ENCODE measurements at regions not wholly inside any gene's neighbourhood (a gene's known extent, or its start where the extent isn't known, plus 50 kb on each side); places are given as distances from the start of the nearest gene placed in this dataset.

GRCh38 chr3:27632431-27633223 is 89.5 kb downstream of the EOMES start:
- no peaks in the 10 kb centered on the region for H3K27me3 Mint-ChIP-seq (ENCODE audit: low read depth)
- DNase-seq (ENCODE audit: low spot score): no peak
- TF ChIP-seq, protein P1, sequence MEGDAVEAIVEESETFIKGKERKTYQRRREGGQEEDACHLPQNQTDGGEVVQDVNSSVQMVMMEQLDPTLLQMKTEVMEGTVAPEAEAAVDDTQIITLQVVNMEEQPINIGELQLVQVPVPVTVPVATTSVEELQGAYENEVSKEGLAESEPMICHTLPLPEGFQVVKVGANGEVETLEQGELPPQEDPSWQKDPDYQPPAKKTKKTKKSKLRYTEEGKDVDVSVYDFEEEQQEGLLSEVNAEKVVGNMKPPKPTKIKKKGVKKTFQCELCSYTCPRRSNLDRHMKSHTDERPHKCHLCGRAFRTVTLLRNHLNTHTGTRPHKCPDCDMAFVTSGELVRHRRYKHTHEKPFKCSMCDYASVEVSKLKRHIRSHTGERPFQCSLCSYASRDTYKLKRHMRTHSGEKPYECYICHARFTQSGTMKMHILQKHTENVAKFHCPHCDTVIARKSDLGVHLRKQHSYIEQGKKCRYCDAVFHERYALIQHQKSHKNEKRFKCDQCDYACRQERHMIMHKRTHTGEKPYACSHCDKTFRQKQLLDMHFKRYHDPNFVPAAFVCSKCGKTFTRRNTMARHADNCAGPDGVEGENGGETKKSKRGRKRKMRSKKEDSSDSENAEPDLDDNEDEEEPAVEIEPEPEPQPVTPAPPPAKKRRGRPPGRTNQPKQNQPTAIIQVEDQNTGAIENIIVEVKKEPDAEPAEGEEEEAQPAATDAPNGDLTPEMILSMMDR (IDR thresholded peaks at IDR 0.05): no peak
- peak overlapping the region; percentile 52 for H3K27ac Mint-ChIP-seq (ENCODE audit: unreplicated experiment)
- no peaks in the 10 kb centered on the region for H3K36me3 Mint-ChIP-seq (ENCODE audit: low read depth)
- no peaks in the 10 kb centered on the region for H3K9me3 Mint-ChIP-seq (ENCODE audit: low read depth)
- H3K4me1 Mint-ChIP-seq (ENCODE audit: low read depth): peaks cover 34% of the 10 kb centered on the region
- H3K4me3 Mint-ChIP-seq (ENCODE audit: unreplicated experiment): peak overlapping the region; percentile 79

DNA sequence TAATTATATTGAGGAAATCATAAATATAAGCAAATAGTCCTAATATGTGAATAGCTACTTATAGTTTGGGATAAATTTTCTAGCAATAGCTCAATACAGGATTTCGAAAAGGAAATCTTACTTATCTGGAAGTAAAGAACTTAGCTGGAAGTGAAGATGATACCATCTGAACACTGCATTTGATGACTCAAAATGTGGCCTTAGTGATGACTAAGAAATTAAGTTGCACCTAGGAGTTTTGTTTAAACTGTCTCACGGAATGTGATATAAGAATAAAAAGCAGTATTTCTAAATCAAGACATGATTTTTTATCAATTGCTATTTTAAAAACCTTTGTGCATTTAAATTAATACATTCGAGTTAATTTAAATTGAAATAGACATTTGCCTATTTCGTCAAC is 91.2 kb downstream of the EOMES start:
- TF ChIP-seq, protein P1 (IDR thresholded peaks at IDR 0.05): no peak
- no peaks in the 10 kb centered on the region for H3K36me3 Mint-ChIP-seq (ENCODE audit: low read depth)
- H3K27me3 Mint-ChIP-seq (ENCODE audit: low read depth): no peaks in the 10 kb centered on the region
- no peak overlapping the region for H3K4me3 Mint-ChIP-seq (ENCODE audit: unreplicated experiment)
- H3K4me1 Mint-ChIP-seq (ENCODE audit: low read depth): peaks cover 44% of the 10 kb centered on the region
- no peak overlapping the region for H3K27ac Mint-ChIP-seq (ENCODE audit: unreplicated experiment)
- no peak for DNase-seq (ENCODE audit: low spot score)
- no peaks in the 10 kb centered on the region for H3K9me3 Mint-ChIP-seq (ENCODE audit: low read depth)

- TF ChIP-seq, protein P1 (IDR thresholded peaks at IDR 0.05): no peak
- H3K4me1 Mint-ChIP-seq (ENCODE audit: low read depth): peaks cover 36% of the 10 kb centered on the region
- no peak overlapping the region for H3K4me3 Mint-ChIP-seq (ENCODE audit: unreplicated experiment)
- H3K36me3 Mint-ChIP-seq (ENCODE audit: low read depth): no peaks in the 10 kb centered on the region
- H3K27me3 Mint-ChIP-seq (ENCODE audit: low read depth): no peaks in the 10 kb centered on the region
- H3K27ac Mint-ChIP-seq (ENCODE audit: unreplicated experiment): no peak overlapping the region
- H3K9me3 Mint-ChIP-seq (ENCODE audit: low read depth): no peaks in the 10 kb centered on the region
- DNase-seq (ENCODE audit: low spot score): no peak
Measured at GRCh38 chr3:27629366-27629765, 92.8 kb downstream of the EOMES start.

DNA sequence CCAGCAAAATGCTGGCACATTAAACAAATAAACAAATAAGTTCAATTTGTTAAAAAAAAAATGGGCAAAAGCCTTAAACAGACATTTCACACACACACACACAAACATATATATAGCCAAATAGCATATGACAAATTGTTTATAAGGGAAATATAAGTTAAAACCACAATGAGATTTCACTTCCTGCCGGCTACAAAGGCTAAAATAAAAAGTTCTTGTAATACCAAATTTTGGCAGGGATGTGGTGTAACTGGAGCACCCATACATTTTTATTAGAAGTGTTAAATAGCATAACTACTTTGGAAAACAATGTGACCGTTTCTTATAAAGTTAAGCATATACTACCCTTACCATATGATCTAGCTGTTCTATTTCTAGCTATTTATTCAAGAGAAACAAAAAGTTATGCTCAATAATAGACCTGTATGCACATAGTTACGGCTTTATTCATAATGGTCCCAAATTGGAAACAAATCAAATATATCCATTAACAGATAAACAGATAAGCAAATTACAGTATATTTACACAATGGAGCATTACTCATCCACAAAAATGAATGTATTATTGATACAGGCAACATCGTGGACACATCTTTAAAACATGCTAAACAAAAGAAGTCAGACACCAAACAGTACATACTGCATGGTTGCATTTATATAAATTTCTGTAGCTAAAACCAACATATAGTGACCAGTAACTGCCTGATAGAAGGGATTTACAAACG is 93.9 kb downstream of the EOMES start:
- DNase-seq (ENCODE audit: low spot score): no peak
- TF ChIP-seq, protein P1 (IDR thresholded peaks at IDR 0.05): no peak
- H3K27me3 Mint-ChIP-seq (ENCODE audit: low read depth): no peaks in the 10 kb centered on the region
- H3K36me3 Mint-ChIP-seq (ENCODE audit: low read depth): no peaks in the 10 kb centered on the region
- H3K4me1 Mint-ChIP-seq (ENCODE audit: low read depth): peaks cover 35% of the 10 kb centered on the region
- no peak overlapping the region for H3K4me3 Mint-ChIP-seq (ENCODE audit: unreplicated experiment)
- no peaks in the 10 kb centered on the region for H3K9me3 Mint-ChIP-seq (ENCODE audit: low read depth)
- H3K27ac Mint-ChIP-seq (ENCODE audit: unreplicated experiment): no peak overlapping the region

DNA sequence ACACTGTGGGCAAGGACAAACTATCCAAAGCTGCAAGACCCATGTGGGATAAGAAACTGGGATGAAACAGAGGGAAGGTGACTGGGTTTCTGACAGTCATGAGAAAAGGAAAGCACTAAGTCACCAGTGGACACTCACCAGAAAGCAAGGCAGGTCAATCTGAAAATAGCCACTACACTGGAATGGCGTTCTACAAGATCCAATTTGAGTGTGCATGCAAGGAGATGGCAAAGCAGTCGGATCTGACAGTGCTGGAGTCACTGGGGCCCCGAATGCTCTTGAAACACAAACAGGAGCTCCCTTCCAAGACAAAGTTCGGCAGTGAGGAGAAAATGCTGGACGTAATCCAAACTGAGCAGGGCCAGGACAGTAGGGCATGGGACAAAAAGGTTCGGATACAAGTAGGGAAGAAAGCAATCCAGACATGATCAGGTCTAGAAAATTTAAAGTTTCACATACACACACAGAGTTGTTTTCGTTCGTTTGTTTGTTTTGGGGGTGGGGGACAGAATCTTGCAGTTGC is 95.5 kb downstream of the EOMES start:
- no peaks in the 10 kb centered on the region for H3K36me3 Mint-ChIP-seq (ENCODE audit: low read depth)
- H3K4me1 Mint-ChIP-seq (ENCODE audit: low read depth): peaks cover 37% of the 10 kb centered on the region
- peak overlapping the region; percentile 72 for H3K27ac Mint-ChIP-seq (ENCODE audit: unreplicated experiment)
- TF ChIP-seq, protein P1 (IDR thresholded peaks at IDR 0.05): no peak
- no peaks in the 10 kb centered on the region for H3K27me3 Mint-ChIP-seq (ENCODE audit: low read depth)
- H3K4me3 Mint-ChIP-seq (ENCODE audit: unreplicated experiment): no peak overlapping the region
- DNase-seq (ENCODE audit: low spot score): no peak
- H3K9me3 Mint-ChIP-seq (ENCODE audit: low read depth): peaks cover under 1% of the 10 kb centered on the region
